ENCODE measurements at regions not wholly inside any gene's neighbourhood (a gene's known extent, or its start where the extent isn't known, plus 50 kb on each side); places are given as distances from the start of the nearest gene placed in this dataset.
"Not testable (repeated sequence)": the region's sequence is repeated elsewhere in the genome, so short reads cannot be mapped to it uniquely, and the experiment has no call there.

- not testable (repeated sequence) for DNase-seq
These were observed 173.9 kb upstream of the NT5E start for GRCh38 chr6:85276026-85276425.

- DNase-seq = no peak
These were observed 174.4 kb upstream of the NT5E start for GRCh38 chr6:85275338-85275985.

- no peak for DNase-seq
These were observed 176.0 kb upstream of the NT5E start for GRCh38 chr6:85273870-85274269.

GRCh38 chr6:85273046-85273445, 176.8 kb upstream of the NT5E start:
- DNase-seq = no peak

GRCh38 chr6:85272592-85272991, 177.3 kb upstream of the NT5E start:
- DNase-seq = no peak

GRCh38 chr6:85262621-85263020, 187.3 kb upstream of the NT5E start:
- DNase-seq = no peak

- DNase-seq = no peak
These were observed 188.6 kb upstream of the NT5E start for GRCh38 chr6:85261271-85261670.

GRCh38 chr6:85255661-85256060, 194.2 kb upstream of the NT5E start:
- DNase-seq = no peak

- DNase-seq = no peak
These were observed 197.3 kb upstream of the NT5E start for GRCh38 chr6:85252552-85252951.

GRCh38 chr6:85252085-85252484, 197.8 kb upstream of the NT5E start:
- no peak for DNase-seq

GRCh38 chr6:85251300-85251699, 198.6 kb upstream of the NT5E start:
- DNase-seq = no peak

- no peak for DNase-seq
These were observed 199.2 kb upstream of the NT5E start for GRCh38 chr6:85250586-85251220.

- DNase-seq = no peak
These were observed 204.9 kb upstream of the NT5E start for GRCh38 chr6:85245004-85245403.

GRCh38 chr6:85241498-85242052, 208.3 kb upstream of the NT5E start:
- no peak for DNase-seq

- no peak for DNase-seq
These were observed 209.0 kb upstream of the NT5E start for GRCh38 chr6:85240787-85241385.

- no peak for DNase-seq
These were observed 212.4 kb upstream of the NT5E start for GRCh38 chr6:85237478-85237877.

- DNase-seq = no peak
These were observed 213.2 kb upstream of the NT5E start for GRCh38 chr6:85236636-85237035.

GRCh38 chr6:85227345-85227744, 222.5 kb upstream of the NT5E start:
- not testable (repeated sequence) for DNase-seq

GRCh38 chr6:85212794-85213193, 237.1 kb upstream of the NT5E start:
- DNase-seq = not testable (repeated sequence)

- no peak for DNase-seq
These were observed 254.6 kb upstream of the NT5E start for GRCh38 chr6:85195243-85195642.

- no peak for DNase-seq
These were observed 256.5 kb upstream of the NT5E start for GRCh38 chr6:85193339-85193738.

GRCh38 chr6:85192596-85192995, 257.3 kb upstream of the NT5E start:
- DNase-seq = no peak

GRCh38 chr6:85192186-85192585, 257.7 kb upstream of the NT5E start:
- no peak for DNase-seq

- no peak for DNase-seq
These were observed 258.2 kb upstream of the NT5E start for GRCh38 chr6:85191656-85192055.
